Ecto neural progenitor cell (in vitro differentiated cells): ENCODE measurements at regions not wholly inside any gene's neighbourhood (a gene's known extent, or its start where the extent isn't known, plus 50 kb on each side); places are given as distances from the start of the nearest gene placed in this dataset.

Source experiments
- DNase-seq: peaks from one replicate; pipeline ENCODE4 v3.0.0-alpha.2; 2018; ENCODE audit warnings: low spot score

DNA sequence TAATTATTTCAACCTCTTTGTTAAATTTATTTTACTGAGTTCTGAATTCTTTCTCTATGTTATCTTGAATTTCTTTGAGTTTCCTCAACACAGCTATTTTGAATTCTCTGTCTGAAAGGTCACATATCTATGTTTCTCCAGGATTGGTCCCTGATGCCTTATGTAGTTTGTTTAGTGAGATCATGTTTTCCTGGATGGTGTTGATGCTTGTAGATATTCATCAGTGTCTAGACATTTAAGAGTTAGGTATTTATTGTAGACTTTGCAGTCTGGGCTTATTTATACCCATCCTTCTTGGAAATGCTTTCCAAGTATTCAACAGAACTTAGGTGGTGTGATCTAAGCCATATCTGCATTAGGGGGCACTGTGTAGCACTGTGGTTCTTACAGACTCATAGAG is 70.2 kb upstream of the SLC27A6 start:
- DNase-seq, result no peak

DNA sequence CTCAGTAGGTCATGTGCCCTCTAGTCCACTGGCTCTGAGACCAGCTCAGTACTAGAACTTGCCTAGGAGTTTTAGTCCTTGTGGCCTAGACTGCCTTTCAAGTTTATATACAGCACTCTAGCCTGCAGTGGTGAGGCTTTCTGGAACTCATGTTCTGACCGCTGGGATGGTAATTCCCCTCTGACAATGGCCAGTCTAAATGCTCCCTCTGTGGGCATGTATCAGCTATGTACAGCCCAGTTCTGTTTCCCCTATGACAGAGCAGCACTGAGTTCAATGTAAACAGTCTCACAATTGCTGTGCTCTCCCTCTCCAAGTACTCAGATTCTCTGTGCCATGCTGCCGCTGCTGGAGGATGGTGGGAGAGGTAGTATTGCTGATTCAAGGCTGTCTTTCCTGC is 68.6 kb upstream of the SLC27A6 start:
- no peak for DNase-seq

DNA sequence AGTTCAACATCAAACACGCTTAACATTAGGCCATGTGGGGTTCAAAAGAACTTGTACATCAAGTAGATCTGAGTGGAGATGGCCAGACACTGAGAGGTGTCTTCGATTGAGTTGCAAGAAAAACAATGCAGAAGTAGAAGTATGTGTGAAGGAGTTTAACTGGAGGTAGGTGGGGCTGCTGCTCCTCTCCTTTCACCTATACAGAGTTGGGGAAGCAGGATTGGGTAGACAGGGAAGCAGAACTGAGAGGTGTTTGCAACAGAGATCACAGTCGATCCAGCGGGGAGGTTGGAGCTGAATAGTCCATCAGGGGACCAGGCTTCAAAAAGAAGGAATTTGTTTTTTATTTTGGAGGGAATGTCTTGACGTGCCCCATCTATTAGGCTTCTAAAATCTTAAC is 61.7 kb upstream of the SLC27A6 start:
- DNase-seq, result no peak

DNA sequence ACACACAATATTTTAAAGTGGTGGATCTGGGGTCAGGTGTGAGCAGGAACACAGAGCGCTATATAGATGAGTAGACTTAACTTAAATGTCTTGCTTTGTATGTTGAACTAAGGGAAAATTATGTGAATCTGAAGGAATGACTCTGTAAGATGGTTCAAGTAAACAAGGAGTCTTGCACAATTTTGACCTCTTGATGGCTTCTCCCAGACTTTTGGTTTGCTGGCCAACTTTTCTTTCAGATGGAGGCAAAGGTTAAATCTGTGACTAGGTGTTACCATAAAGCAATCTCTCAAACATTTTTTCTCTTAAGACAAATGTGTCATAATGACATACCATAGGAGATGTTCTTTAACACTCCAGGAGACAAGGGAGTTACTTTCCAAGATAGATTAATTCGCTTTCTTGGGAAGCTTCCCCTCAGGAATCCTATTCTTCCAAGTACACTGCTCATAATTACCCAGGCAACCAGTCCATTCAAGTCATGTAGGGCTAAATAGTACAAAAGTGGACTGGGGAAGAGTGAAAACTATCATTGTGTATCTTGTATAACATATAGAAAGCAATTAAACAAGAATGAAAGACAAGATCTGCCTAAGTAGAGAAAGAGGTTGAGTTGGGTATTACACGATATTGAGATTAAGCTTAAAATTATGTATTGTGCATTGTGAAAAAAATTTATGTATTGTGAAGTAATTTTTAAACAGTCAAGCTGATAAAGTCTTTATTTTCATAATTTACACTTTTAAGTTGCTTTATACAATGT is 60.3 kb upstream of the SLC27A6 start:
- DNase-seq, result no peak

DNA sequence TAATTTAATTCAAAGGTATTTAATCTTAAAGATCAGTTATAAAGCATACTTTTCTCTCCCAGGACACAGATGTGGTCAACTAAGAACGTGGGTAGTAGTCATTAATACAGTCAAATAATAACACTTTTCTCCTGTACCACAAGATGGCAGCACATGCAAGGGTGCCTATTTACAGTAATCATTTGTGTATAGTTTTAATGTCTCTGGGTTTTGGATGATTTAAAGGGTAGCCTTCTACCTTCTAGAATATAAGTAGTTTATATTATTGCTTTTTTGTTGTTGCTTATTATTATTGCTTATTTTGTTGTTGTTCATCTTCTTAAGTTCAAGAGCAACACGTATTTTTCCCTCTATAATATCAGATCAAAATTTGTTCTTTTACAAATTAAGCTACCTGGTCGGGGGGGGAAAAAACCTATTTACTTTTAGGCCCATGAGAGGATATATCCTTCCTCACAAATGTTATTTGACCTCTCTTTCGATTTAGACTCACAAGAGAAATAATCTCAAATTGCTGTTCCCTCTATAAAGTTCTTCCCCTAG is 59.6 kb upstream of the SLC27A6 start:
- DNase-seq, result no peak

DNA sequence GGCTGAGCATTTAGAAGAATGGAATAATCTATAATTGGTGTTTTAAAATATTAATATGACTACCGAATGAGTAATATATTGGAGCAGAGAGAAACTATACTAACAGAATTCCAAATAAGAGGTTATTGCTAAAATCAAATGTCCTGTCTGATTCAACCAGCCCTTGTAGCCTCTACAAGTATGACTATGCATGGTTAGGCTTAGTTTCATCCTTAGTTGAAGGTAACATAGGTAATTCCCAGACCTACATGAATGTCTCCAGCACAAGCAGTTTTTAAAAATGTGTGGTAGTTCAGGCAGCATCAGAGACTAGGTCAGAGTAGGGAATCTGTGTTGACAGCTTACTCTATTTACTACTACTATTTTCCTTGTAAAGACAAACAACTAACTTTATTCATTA is 51.7 kb upstream of the SLC27A6 start:
- no peak for DNase-seq
